Astrocyte of the cerebellum (primary cell): ENCODE measurements at regions not wholly inside any gene's neighbourhood (a gene's known extent, or its start where the extent isn't known, plus 50 kb on each side); places are given as distances from the start of the nearest gene placed in this dataset.

Source experiments
- DNase-seq: peaks from one replicate; pipeline ENCODE4 v3.0.0-alpha.2; 2011; ENCODE audit warnings: low read depth
- H3K4me3 ChIP-seq: 2 replicates; pipeline ENCODE4 v1.5.1; 2011; ENCODE audit warnings: mild to moderate bottlenecking, low read depth, low read length, moderate library complexity
- in situ Hi-C: cut with HindIII; loops from 2 replicates; pipeline ENCODE4 v1.10.0; 2017; ENCODE audit warnings: low sequenced_read_pairs
- TF ChIP-seq, protein P1 (sequence below): IDR thresholded peaks from 2 replicates; pipeline ENCODE4 v1.5.1; 2012; ENCODE audit warnings: low read length, low read depth, moderate library complexity, mild to moderate bottlenecking; ENCODE audit errors: missing control alignments

DNA sequence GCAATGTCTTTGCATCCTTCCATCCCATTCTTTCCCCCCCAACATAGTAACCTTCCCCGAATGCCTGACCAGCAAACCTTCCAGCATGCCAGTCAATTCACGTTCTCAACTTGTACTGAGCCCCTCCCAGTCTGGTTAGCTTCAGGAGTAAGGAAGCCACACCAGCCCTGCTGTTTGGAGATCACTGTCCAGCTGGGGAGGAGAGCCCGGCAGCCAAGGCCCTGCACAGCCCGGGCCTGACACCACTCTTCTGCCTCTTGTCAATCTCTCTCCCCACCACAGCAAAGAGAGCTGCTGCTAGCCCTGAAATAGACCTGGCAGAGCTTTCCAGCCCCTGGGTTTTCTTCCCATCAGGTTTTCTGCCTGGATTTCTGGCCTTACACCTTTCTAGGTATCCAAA, 185.8 kb upstream of the ID2 start:
- TF ChIP-seq, protein P1, sequence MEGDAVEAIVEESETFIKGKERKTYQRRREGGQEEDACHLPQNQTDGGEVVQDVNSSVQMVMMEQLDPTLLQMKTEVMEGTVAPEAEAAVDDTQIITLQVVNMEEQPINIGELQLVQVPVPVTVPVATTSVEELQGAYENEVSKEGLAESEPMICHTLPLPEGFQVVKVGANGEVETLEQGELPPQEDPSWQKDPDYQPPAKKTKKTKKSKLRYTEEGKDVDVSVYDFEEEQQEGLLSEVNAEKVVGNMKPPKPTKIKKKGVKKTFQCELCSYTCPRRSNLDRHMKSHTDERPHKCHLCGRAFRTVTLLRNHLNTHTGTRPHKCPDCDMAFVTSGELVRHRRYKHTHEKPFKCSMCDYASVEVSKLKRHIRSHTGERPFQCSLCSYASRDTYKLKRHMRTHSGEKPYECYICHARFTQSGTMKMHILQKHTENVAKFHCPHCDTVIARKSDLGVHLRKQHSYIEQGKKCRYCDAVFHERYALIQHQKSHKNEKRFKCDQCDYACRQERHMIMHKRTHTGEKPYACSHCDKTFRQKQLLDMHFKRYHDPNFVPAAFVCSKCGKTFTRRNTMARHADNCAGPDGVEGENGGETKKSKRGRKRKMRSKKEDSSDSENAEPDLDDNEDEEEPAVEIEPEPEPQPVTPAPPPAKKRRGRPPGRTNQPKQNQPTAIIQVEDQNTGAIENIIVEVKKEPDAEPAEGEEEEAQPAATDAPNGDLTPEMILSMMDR = no peak
- DNase-seq = no peak
- no peak overlapping the region for H3K4me3 ChIP-seq
- in situ Hi-C loops = no loop called here

DNA sequence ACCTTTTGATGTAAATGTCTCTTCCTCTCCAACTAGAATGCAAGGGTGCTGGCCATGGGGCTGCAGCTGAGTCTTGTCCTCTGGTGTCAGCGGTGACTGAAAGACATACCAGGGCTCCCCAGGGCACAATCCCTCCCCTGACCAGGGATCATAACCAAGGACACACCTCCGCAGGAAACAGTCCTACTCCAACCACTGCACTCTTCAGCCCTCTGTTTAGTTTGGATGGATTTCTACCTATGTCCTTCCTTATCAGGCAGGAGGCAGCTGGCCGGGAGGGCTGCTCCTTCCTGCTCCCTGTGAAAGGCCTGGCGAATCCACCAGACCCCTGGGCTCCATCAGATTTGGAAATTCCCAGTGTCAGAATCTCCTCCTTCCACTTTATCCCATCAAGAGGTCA, 185.2 kb upstream of the ID2 start:
- TF ChIP-seq, protein P1 = no peak
- in situ Hi-C loops = no loop called here
- no peak overlapping the region for H3K4me3 ChIP-seq
- DNase-seq = no peak

- TF ChIP-seq, protein P1 = no peak
- no peak for DNase-seq
- in situ Hi-C loops = no loop called here
- no peak overlapping the region for H3K4me3 ChIP-seq
These were observed 182.9 kb upstream of the ID2 start for GRCh38 chr2:8498994-8499393.

DNA sequence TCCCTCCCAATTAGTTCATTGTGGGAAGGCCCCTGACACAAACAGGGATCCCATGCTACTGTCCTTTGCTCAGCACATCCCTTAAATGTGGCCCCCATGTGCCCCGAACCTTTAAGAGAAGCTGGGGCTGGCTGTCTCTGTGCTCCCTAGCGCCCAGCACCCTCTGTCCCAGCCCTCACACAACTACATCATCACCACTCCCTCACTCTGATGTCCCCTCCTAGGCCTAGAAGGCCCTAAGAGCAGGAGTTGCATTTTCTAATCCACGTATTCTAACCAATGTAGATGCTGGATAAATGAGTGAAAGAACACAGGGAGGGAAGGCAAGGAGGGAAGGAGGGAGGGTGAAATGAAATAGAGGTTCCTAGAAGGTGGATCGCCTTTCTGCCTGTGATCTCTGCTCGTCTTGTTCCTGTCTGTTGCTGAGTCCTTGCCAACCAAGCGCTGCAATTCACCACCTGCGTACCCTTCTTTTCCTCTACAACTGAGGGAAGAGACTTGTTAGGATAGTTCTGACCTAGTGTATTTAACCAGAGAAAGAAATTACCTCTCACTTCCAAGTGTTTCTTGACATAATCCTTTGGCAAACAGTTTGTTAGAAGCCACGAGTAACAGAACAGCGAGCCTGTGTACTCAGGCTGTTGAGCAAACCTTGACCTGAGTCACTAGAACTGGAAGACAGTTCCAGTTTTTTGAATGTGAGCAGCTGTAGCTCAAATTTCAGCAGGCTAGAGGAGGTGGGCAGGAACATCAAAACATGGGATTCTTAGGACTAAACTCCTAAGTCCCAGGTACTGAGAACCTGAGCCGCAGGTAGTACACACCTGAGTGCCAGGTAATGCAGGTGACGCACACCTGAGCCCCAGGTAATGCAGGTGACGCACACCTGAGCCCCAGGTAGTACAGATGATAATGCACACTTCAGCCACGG, 181.5 kb upstream of the ID2 start:
- no peak for DNase-seq
- TF ChIP-seq, protein P1 = no peak
- in situ Hi-C loops = no loop called here
- H3K4me3 ChIP-seq = no peak overlapping the region

GRCh38 chr2:8501061-8501720, 180.7 kb upstream of the ID2 start:
- DNase-seq = no peak
- H3K4me3 ChIP-seq = no peak overlapping the region
- TF ChIP-seq, protein P1 = no peak
- in situ Hi-C loops = no loop called here

GRCh38 chr2:8502316-8502715, 179.5 kb upstream of the ID2 start:
- TF ChIP-seq, protein P1 = no peak
- DNase-seq = no peak
- no peak overlapping the region for H3K4me3 ChIP-seq
- in situ Hi-C loops = no loop called here
